K562 (cell line): ENCODE measurements at regions not wholly inside any gene's neighbourhood (a gene's known extent, or its start where the extent isn't known, plus 50 kb on each side); places are given as distances from the start of the nearest gene placed in this dataset.

ENCODE experiments used
- ATAC-seq: fragments of 200-7000 bp; cut with Tn5 transposase; 3 replicates; pipeline ENCODE4 v1.9.1; 2020; ENCODE audit warnings: moderate library complexity
- BruUV-seq: library from RNA; stranded (reverse); fragments of 400-500 nt; replicated peaks from 2 replicates; lab custom pipeline; 2021; lab: Mats Ljungman, UMichigan
- CTCF ChIA-PET: fragments of 300-600 bp; formaldehyde crosslinking; extraction: SDS; loops from one replicate; lab custom pipeline; 2021; ENCODE audit warnings: low intra/inter-chr PET ratio; lab: Yijun Ruan, JAX
- POLR2A ChIA-PET: fragments of 300-600, 350-650 bp; sonication (Branson Sonifier 250); formaldehyde crosslinking; extraction: SDS; loops from one replicate; lab custom pipeline; 2021; ENCODE audit warnings: antibody characterized with exemption, inconsistent platforms; lab: Yijun Ruan, JAX
- DNase-seq, 4 experiments: peaks; one replicate each; pipeline versions ENCODE4 v3.0.0 to v3.0.0-alpha.2; 2011 to 2018; ENCODE audit warnings: low spot score in 3 of 4, mixed read lengths in 3 of 4; ENCODE audit errors: extremely low read depth in 1 of 4
- FAIRE-seq: peaks from 2 replicates; lab custom pipeline; 2011; peaks lifted over from hg19 to GRCh38; lab: Jason Lieb, UNC
- H2AFZ ChIP-seq: 2 replicates; pipeline ENCODE4 v1.6.0; 2011; ENCODE audit warnings: low read depth, low read length, control low read depth, inconsistent platforms
- H3K27ac ChIP-seq: fragments of 200-600 bp; 3 replicates; pipeline ENCODE4 v1.8.0; 2011; ENCODE audit warnings: low read depth, mild to moderate bottlenecking, control low read depth, inconsistent platforms, low read length, moderate library complexity, mixed read lengths; ENCODE audit errors: extremely low read depth
- H3K27me3 ChIP-seq, 2 experiments: fragments of 300-600 bp in 1 of 2; 2 replicates in 1 of 2; 3 replicates in 1 of 2; pipeline versions ENCODE4 v1.6.0 to v1.8.0; 2011; ENCODE audit warnings: inconsistent platforms in 2 of 2, low read length in 2 of 2, mild to moderate bottlenecking in 1 of 2, mixed read lengths in 1 of 2, moderate library complexity in 1 of 2; ENCODE audit not compliant: control insufficient read depth in 2 of 2, insufficient read depth in 2 of 2
- H3K36me3 ChIP-seq: fragments of 300-600 bp; 3 replicates; pipeline ENCODE4 v1.8.0; 2011; ENCODE audit warnings: mild to moderate bottlenecking, low read length, inconsistent platforms; ENCODE audit not compliant: control insufficient read depth, insufficient read depth
- H3K4me1 ChIP-seq, 2 experiments: fragments of 200-600 bp in 1 of 2; replicated peaks in 1 of 2; 2 replicates in 1 of 2; 3 replicates in 1 of 2; pipeline versions ENCODE4 v1.5.1 to v1.8.0; 2011; ENCODE audit warnings: inconsistent platforms in 2 of 2, low read length in 2 of 2, mild to moderate bottlenecking in 1 of 2, mixed read lengths in 1 of 2, moderate library complexity in 1 of 2; ENCODE audit not compliant: control insufficient read depth in 2 of 2, insufficient read depth in 2 of 2
- H3K4me2 ChIP-seq: 2 replicates; pipeline ENCODE4 v1.6.1; 2011; ENCODE audit warnings: low read length, control low read depth, inconsistent platforms, mixed read lengths; ENCODE audit not compliant: insufficient read depth
- H3K4me3 ChIP-seq: fragments of 200-600 bp; sonication (generic), shearing (Covaris generic); 2 replicates; pipeline ENCODE4 v1.5.1; 2016; ENCODE audit warnings: control low read depth, inconsistent platforms
- H3K79me2 ChIP-seq: fragments of 200-600 bp; 3 replicates; pipeline ENCODE4 v1.8.0; 2011; ENCODE audit warnings: low read length, inconsistent platforms; ENCODE audit not compliant: control insufficient read depth, insufficient read depth
- H3K9ac ChIP-seq, 2 experiments: 2 replicates each; pipeline versions ENCODE4 v1.6.0 to v1.6.1; 2011; ENCODE audit warnings: low read depth in 2 of 2, low read length in 2 of 2, control low read depth in 1 of 2, inconsistent platforms in 1 of 2, mild to moderate bottlenecking in 1 of 2, mixed read lengths in 1 of 2; ENCODE audit not compliant: insufficient read depth in 1 of 2
- H3K9me1 ChIP-seq: one replicate; pipeline ENCODE4 v1.6.0; 2011; ENCODE audit warnings: inconsistent platforms, mild to moderate bottlenecking, low read length, moderate library complexity; ENCODE audit not compliant: control insufficient read depth, insufficient read depth
- H3K9me3 ChIP-seq: replicated peaks from 2 replicates; pipeline ENCODE4 v1.5.1; 2011; ENCODE audit warnings: low read depth, low read length, inconsistent platforms; ENCODE audit not compliant: control insufficient read depth, insufficient read depth
- H4K20me1 ChIP-seq: replicated peaks from 2 replicates; pipeline ENCODE4 v1.6.1; 2011; ENCODE audit warnings: low read length, inconsistent platforms, mixed read lengths; ENCODE audit not compliant: control insufficient read depth, insufficient read depth
- CBX1 ChIP-seq: sonication (generic); IDR thresholded peaks from 2 replicates; pipeline ENCODE4 v1.6.1; 2016; ENCODE audit warnings: antibody characterized with exemption, low read depth, mild to moderate bottlenecking
- CREB1 ChIP-seq, 2 experiments: sonication (generic) in 1 of 2; formaldehyde crosslinking in 1 of 2; IDR thresholded peaks; 2 replicates each; pipeline versions ENCODE4 v1.6.1 to v1.8.0; 2012 to 2022; ENCODE audit warnings: inconsistent platforms in 1 of 2, mild to moderate bottlenecking in 1 of 2, missing genetic modification reagents in 1 of 2, moderate library complexity in 1 of 2
- E2F5 ChIP-seq: sonication (generic); formaldehyde crosslinking; IDR thresholded peaks from 2 replicates; pipeline ENCODE4 v1.8.0; 2022; ENCODE audit warnings: mild to moderate bottlenecking, missing genetic modification reagents
- EP300 ChIP-seq: IDR thresholded peaks from 2 replicates; pipeline ENCODE4 v1.6.1; 2012; ENCODE audit warnings: low read length, improper control_type of control experiment
- ESRRA ChIP-seq: fragments of 450-650 bp; IDR thresholded peaks from 2 replicates; pipeline ENCODE4 v1.6.1; 2014; ENCODE audit warnings: low read depth, mild to moderate bottlenecking, moderate library complexity, borderline replicate concordance
- KLF1 ChIP-seq: fragments of 450-650 bp; IDR thresholded peaks from 2 replicates; pipeline ENCODE4 v1.6.1; 2016; ENCODE audit warnings: missing genetic modification characterization, missing compliant biosample characterization
- MXI1 ChIP-seq: IDR thresholded peaks from 2 replicates; pipeline ENCODE4 v1.6.1; 2011; ENCODE audit warnings: low read depth, mild to moderate bottlenecking, improper control_type of control experiment, low read length
- NFE2L1 ChIP-seq: fragments of 450-650 bp; IDR thresholded peaks from 2 replicates; pipeline ENCODE4 v1.6.1; 2016; ENCODE audit warnings: missing genetic modification characterization, low read depth, mild to moderate bottlenecking, missing compliant biosample characterization, moderate library complexity, borderline replicate concordance
- PHF8 ChIP-seq: fragments of 200-600 bp; sonication (generic); IDR thresholded peaks from 2 replicates; pipeline ENCODE4 v1.6.1; 2012; ENCODE audit warnings: mixed run types, mild to moderate bottlenecking, inconsistent platforms, low read length, moderate library complexity, borderline replicate concordance
- PML ChIP-seq: IDR thresholded peaks from 2 replicates; pipeline ENCODE4 v1.6.1; 2012; ENCODE audit warnings: low read length, inconsistent platforms
- TAF9B ChIP-seq: fragments of 450-650 bp; IDR thresholded peaks from 2 replicates; pipeline ENCODE4 v1.6.1; 2018; ENCODE audit warnings: mild to moderate bottlenecking; ENCODE audit not compliant: partially characterized antibody
- TCFL5 ChIP-seq: fragments of 250-450 bp; sonication (Bioruptor Pico); conservative IDR thresholded peaks from 2 replicates; pipeline ENCODE4 v1.6.1; 2021; ENCODE audit warnings: mild to moderate bottlenecking, moderate library complexity, matching md5 sums
- ZC3H11A ChIP-seq: IDR thresholded peaks from 2 replicates; pipeline ENCODE4 v1.6.1; 2012; ENCODE audit warnings: low read depth, low read length, improper control_type of control experiment
- ZNF140 ChIP-seq: fragments of 250-450 bp; sonication (Bioruptor Pico); IDR thresholded peaks from 2 replicates; pipeline ENCODE4 v1.8.0; 2021; ENCODE audit warnings: moderate library complexity, mild to moderate bottlenecking, inconsistent platforms
- ZNF23 ChIP-seq: fragments of 250-450 bp; sonication (Bioruptor Pico); IDR thresholded peaks from 2 replicates; pipeline ENCODE4 v1.4.0; 2020; ENCODE audit warnings: mild to moderate bottlenecking
- ZZZ3 ChIP-seq: fragments of 450-650 bp; IDR thresholded peaks from 2 replicates; pipeline ENCODE4 v1.6.1; 2016; ENCODE audit warnings: antibody characterized with exemption, mild to moderate bottlenecking, moderate library complexity
- WGBS: fragments of 100-300 bp; shearing (Covaris generic); methylation state at CpG from one replicate; pipeline ENCODE4 v1.1.6; 2016; ENCODE audit warnings: low coverage, mixed read lengths; ENCODE audit not compliant: insufficient coverage; ENCODE audit errors: missing lambda C conversion rate; 5-methylcytosine and 5-hydroxymethylcytosine counted together
- in situ Hi-C: fragments of 300-500 bp; cut with MboI; formaldehyde crosslinking; loops from 4 replicates; pipeline ENCODE4 v1.15.0; 2018; ENCODE audit warnings: inconsistent platforms, mixed read lengths
- intact Hi-C: fragments of 100-400 bp; cut with micrococcal nuclease; formaldehyde crosslinking; loops from 2 replicates; pipeline ENCODE4 v1.14.2; 2022
- TF ChIP-seq, protein P1 (sequence below): sonication (generic); formaldehyde crosslinking; IDR thresholded peaks from 2 replicates; pipeline ENCODE4 v1.8.0; 2022; ENCODE audit warnings: mild to moderate bottlenecking, missing genetic modification reagents
- TF ChIP-seq, protein P2 (sequence below): fragments of 250-450 bp; sonication (Bioruptor Pico); IDR thresholded peaks from 2 replicates; pipeline ENCODE4 v1.4.0; 2020
- TF ChIP-seq, protein P3 (sequence below): fragments of 250-450 bp; sonication (Bioruptor Pico); IDR thresholded peaks from 2 replicates; pipeline ENCODE4 v1.4.0; 2020; ENCODE audit warnings: borderline replicate concordance

- no peak for FAIRE-seq
- POLR2A ChIA-PET: interaction anchor here (0.6 kb wide), 1 partner anchor 295 kb away, joined by 3 read pairs; the partner anchor contains the start of gene RPL31
- in situ Hi-C loops: no loop called here
Measured at GRCh38 chr2:100707016-100707947, 112.7 kb upstream of the NPAS2 start.

More at GRCh38 chr2:100707016-100707947, 112.7 kb upstream of the NPAS2 start:
- Histone ChIP-seq H4K20me1 (no peaks in the 10 kb centered on the region), H3K27me3 (peaks cover 15 to 29% of the 10 kb centered on the region in 2 experiments; a peak in 4 of 5 replicates), H3K4me2 (no peak overlapping the region), H3K9me1 (no peaks in the 10 kb centered on the region), H3K79me2 (no peaks in the 10 kb centered on the region), H3K9me3 (no peaks in the 10 kb centered on the region), H3K27ac (no peak overlapping the region), H3K9ac (no peak overlapping the region), H2AFZ (no peak overlapping the region), H3K4me1 (no peaks in the 10 kb centered on the region), H3K36me3 (no peaks in the 10 kb centered on the region), H3K4me3 (no peak overlapping the region)
- WGBS: 1% methylated on average over 21 of the region's 21 CpGs
- DNase-seq (no peak), ATAC-seq (no peak)
- intact Hi-C loops: no loop called here
- TF ChIP-seq ZNF23 (CRISPR knock-in tag): no peak
- TF ChIP-seq, protein P1, sequence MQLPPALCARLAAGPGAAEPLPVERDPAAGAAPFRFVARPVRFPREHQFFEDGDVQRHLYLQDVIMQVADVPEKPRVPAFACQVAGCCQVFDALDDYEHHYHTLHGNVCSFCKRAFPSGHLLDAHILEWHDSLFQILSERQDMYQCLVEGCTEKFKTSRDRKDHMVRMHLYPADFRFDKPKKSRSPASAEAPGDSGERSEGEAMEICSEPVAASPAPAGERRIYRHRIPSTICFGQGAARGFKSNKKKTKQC: no peak
- no peak for TF ChIP-seq CBX1
- no peak for TF ChIP-seq EP300
- no peak for TF ChIP-seq MXI1
- TF ChIP-seq ZZZ3: no peak
- TF ChIP-seq CREB1 (IDR thresholded peaks at IDR 0.05): no peak
- no peak for TF ChIP-seq CREB1 (CRISPR knock-in tag; IDR thresholded peaks at IDR 0.05)
- no peak for TF ChIP-seq NFE2L1 (tag)
- no peak for TF ChIP-seq PML
- TF ChIP-seq ZNF140 (CRISPR knock-in tag): no peak
- TF ChIP-seq TAF9B: no peak
- TF ChIP-seq ZC3H11A: no peak
- TF ChIP-seq E2F5: no peak
- TF ChIP-seq PHF8: no peak
- TF ChIP-seq, protein P2, sequence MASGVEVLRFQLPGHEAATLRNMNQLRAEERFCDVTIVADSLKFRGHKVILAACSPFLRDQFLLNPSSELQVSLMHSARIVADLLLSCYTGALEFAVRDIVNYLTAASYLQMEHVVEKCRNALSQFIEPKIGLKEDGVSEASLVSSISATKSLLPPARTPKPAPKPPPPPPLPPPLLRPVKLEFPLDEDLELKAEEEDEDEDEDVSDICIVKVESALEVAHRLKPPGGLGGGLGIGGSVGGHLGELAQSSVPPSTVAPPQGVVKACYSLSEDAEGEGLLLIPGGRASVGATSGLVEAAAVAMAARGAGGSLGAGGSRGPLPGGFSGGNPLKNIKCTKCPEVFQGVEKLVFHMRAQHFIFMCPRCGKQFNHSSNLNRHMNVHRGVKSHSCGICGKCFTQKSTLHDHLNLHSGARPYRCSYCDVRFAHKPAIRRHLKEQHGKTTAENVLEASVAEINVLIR (CRISPR knock-in tag): no peak
- TF ChIP-seq, protein P3, sequence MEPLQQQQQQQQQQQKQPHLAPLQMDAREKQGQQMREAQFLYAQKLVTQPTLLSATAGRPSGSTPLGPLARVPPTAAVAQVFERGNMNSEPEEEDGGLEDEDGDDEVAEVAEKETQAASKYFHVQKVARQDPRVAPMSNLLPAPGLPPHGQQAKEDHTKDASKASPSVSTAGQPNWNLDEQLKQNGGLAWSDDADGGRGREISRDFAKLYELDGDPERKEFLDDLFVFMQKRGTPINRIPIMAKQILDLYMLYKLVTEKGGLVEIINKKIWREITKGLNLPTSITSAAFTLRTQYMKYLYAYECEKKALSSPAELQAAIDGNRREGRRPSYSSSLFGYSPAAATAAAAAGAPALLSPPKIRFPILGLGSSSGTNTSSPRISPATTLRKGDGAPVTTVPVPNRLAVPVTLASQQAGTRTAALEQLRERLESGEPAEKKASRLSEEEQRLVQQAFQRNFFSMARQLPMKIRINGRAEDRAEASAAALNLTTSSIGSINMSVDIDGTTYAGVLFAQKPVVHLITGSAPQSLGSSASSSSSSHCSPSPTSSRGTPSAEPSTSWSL (CRISPR knock-in tag): no peak
- TF ChIP-seq KLF1: no peak
- TF ChIP-seq TCFL5 (CRISPR knock-in tag): no peak
- no peak for TF ChIP-seq ESRRA
- no TSS peak for BruUV-seq
- CTCF ChIA-PET: no interaction called here
